ENCODE measurements at regions not wholly inside any gene's neighbourhood (a gene's known extent, or its start where the extent isn't known, plus 50 kb on each side); places are given as distances from the start of the nearest gene placed in this dataset.

GRCh38 chr5:133679534-133679933, 67.2 kb upstream of the FSTL4 start:
- no peak for TF ChIP-seq SUPT20H (IDR thresholded peaks at IDR 0.05; ENCODE audit: borderline replicate concordance, control insufficient read depth, low read depth, low read length)
- no peak for TF ChIP-seq ATF3 (IDR thresholded peaks at IDR 0.05; ENCODE audit: borderline replicate concordance, extremely low read depth, low read depth, low read length)
- TF ChIP-seq CTCF (IDR thresholded peaks at IDR 0.05 in 2 of 3, conservative IDR thresholded peaks at IDR 0.05 in 1 of 3; ENCODE audit: control insufficient read depth in 2 of 3, extremely low read depth in 1 of 3, insufficient read depth in 1 of 3, low read depth in 3 of 3, low read length in 3 of 3): no peak
